ENCODE measurements at regions not wholly inside any gene's neighbourhood (a gene's known extent, or its start where the extent isn't known, plus 50 kb on each side); places are given as distances from the start of the nearest gene placed in this dataset.
"Not testable (repeated sequence)": the region's sequence is repeated elsewhere in the genome, so short reads cannot be mapped to it uniquely, and the experiment has no call there.

DNA sequence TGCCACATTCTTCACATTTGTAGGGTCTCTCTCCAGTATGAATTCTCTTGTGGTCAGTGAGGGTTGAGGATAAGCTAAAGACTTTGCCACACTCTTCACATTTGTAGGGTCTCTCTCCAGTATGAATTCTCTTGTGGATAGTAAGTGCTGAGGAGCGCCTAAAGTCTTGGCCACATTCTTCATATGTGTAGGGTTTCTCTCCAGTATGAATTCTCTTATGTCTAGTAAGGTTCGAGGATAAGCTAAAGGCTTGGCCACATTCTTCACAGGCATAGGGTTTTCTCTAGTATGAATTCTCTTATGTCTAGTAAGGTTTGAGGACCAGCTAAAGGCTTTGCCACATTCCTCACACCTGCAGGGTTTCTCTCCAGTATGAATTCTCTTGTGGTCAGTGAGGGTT, 706.9 kb upstream of the ZNF722 start:
- intact Hi-C loops (cut with DNase I); H3K9me3 ChIP-seq; DNase-seq; H3K4me3 ChIP-seq; H3K36me3 ChIP-seq; H3K4me1 ChIP-seq; H3K27ac ChIP-seq; H3K27me3 ChIP-seq: not testable (repeated sequence)
- WGBS, 2 donors = 74 to 80% methylated on average over 2 of the region's 2 CpGs

- intact Hi-C loops (cut with DNase I); H3K4me3 ChIP-seq; H3K27ac ChIP-seq; H3K36me3 ChIP-seq; H3K4me1 ChIP-seq; H3K27me3 ChIP-seq; H3K9me3 ChIP-seq: not testable (repeated sequence)
- WGBS, 2 donors = 97% methylated on average over 7 to 8 of the region's 13 CpGs
- peak; percentile 48 for DNase-seq
These were observed 681.1 kb upstream of the ZNF722 start for GRCh38 chr7:63317595-63317994.

- H3K9me3 ChIP-seq; H3K27ac ChIP-seq; intact Hi-C loops (cut with DNase I); H3K4me3 ChIP-seq; H3K27me3 ChIP-seq; H3K36me3 ChIP-seq; H3K4me1 ChIP-seq: not testable (repeated sequence)
- 80 to 87% methylated on average over 17 to 18 of the region's 31 CpGs for WGBS, 2 donors
- DNase-seq = peak; percentile 53
These were observed 649.8 kb upstream of the ZNF722 start for GRCh38 chr7:63348755-63349408.

DNA sequence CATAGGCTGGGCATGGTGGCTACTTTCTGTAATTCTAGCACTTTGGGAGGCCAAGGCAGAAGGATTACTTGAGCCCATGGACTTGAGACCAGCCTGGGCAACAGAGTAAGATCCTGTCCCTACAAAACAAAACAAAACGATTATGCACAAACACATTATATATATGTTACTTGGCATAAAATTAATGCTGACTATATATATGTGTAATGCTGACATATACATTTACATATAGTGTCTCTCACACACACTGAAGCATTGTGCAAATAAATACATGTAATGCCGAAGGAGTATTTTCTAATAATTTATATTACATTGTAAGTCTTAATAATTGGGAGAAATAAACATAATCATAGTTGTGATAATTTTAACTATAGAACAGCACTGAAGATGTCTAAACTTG, 621.8 kb upstream of the ZNF722 start:
- TF ChIP-seq POLR2AphosphoS5 (IDR thresholded peaks at IDR 0.05) = no peak
- TF ChIP-seq CTCF (IDR thresholded peaks at IDR 0.05) = no peak
- TF ChIP-seq POLR2A (IDR thresholded peaks at IDR 0.05) = no peak
- no peak for TF ChIP-seq EP300 (IDR thresholded peaks at IDR 0.05)
- intact Hi-C loops (cut with DNase I) = no loop called here
- H3K4me3 ChIP-seq = no peak overlapping the region
- H3K9me3 ChIP-seq = peaks cover 0 to 3% (median 1%) of the 10 kb centered on the region in 4 donors
- no peaks in the 10 kb centered on the region for H3K36me3 ChIP-seq
- WGBS, 2 donors = 24 to 50% methylated on average over 2 of the region's 2 CpGs
- DNase-seq = no peak
- H3K27ac ChIP-seq = no peak overlapping the region
- no peaks in the 10 kb centered on the region for H3K4me1 ChIP-seq
- H3K27me3 ChIP-seq = no peaks in the 10 kb centered on the region

DNA sequence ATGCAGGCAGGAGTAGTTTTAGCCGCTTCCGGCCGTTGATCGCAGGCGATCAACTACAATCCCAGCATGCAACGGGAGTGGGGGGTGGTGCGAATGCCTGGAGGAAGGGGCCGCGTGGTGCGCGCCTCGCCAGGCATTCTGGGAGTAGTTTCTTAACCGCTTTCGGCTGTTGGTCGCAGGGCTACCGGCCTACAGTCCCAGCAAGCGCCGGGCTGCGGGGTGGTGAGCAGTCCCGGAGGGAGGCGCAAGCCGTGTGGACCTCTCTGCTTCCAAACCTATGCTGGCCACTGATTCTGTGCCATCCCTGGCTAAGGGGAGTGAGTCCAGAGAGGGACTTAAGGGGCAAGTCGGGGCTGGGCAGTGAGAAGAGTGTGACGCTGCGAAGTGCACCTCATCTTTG, 604.5 kb upstream of the ZNF722 start:
- intact Hi-C loops (cut with DNase I); H3K27ac ChIP-seq; H3K4me1 ChIP-seq; H3K4me3 ChIP-seq; H3K27me3 ChIP-seq; H3K9me3 ChIP-seq; H3K36me3 ChIP-seq; DNase-seq: not testable (repeated sequence)
- no CpG with 5 or more reads among the region's 25 CpGs for WGBS, 2 donors

DNA sequence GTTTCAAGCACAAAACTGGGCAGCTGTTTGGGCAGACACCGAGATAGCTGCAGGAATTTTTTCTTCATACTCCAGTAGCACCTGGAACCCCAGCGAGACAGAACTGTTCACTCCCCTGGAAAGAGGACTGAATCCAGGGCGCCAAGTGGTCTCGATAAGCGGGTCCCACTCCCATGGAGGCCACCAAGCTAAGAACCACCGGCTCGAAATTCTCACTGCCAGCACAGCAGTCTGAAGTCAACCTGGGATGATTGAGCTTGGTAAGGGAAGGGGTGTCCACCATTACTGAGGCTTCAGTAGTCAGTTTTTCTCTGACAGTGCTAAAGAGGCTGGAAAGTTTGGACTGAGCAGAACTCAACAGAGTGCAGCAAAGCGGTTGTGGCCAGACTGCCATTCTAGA, 590.8 kb upstream of the ZNF722 start:
- H3K9me3 ChIP-seq; H3K4me3 ChIP-seq; H3K36me3 ChIP-seq; H3K4me1 ChIP-seq; H3K27ac ChIP-seq; intact Hi-C loops (cut with DNase I); H3K27me3 ChIP-seq: not testable (repeated sequence)
- WGBS, 2 donors = 81 to 82% methylated on average over 5 of the region's 8 CpGs
- peak; percentile 21 for DNase-seq

All from sigmoid colon (tissue), 6 donors.